ENCODE measurements at regions not wholly inside any gene's neighbourhood (a gene's known extent, or its start where the extent isn't known, plus 50 kb on each side); places are given as distances from the start of the nearest gene placed in this dataset.

- TF ChIP-seq MXI1 (conservative IDR thresholded peaks at IDR 0.05; ENCODE audit: poor library complexity, severe bottlenecking) (no peak), POLR2AphosphoS5 (IDR thresholded peaks at IDR 0.05) (no peak), SMC3 (conservative IDR thresholded peaks at IDR 0.05; ENCODE audit: poor library complexity) (no peak), RAD21 (conservative IDR thresholded peaks at IDR 0.05) (no peak), CTCF (IDR thresholded peaks at IDR 0.05; ENCODE audit: poor library complexity, severe bottlenecking) (no peak), EP300 (conservative IDR thresholded peaks at IDR 0.05; ENCODE audit: poor library complexity, severe bottlenecking) (no peak), TAF1 (IDR thresholded peaks at IDR 0.05; ENCODE audit: low read depth) (no peak), EZH2 (IDR thresholded peaks at IDR 0.05; ENCODE audit: borderline replicate concordance, insufficient read depth, low read length, poor library complexity, severe bottlenecking) (no peak)
- TF ChIP-seq, protein P1, sequence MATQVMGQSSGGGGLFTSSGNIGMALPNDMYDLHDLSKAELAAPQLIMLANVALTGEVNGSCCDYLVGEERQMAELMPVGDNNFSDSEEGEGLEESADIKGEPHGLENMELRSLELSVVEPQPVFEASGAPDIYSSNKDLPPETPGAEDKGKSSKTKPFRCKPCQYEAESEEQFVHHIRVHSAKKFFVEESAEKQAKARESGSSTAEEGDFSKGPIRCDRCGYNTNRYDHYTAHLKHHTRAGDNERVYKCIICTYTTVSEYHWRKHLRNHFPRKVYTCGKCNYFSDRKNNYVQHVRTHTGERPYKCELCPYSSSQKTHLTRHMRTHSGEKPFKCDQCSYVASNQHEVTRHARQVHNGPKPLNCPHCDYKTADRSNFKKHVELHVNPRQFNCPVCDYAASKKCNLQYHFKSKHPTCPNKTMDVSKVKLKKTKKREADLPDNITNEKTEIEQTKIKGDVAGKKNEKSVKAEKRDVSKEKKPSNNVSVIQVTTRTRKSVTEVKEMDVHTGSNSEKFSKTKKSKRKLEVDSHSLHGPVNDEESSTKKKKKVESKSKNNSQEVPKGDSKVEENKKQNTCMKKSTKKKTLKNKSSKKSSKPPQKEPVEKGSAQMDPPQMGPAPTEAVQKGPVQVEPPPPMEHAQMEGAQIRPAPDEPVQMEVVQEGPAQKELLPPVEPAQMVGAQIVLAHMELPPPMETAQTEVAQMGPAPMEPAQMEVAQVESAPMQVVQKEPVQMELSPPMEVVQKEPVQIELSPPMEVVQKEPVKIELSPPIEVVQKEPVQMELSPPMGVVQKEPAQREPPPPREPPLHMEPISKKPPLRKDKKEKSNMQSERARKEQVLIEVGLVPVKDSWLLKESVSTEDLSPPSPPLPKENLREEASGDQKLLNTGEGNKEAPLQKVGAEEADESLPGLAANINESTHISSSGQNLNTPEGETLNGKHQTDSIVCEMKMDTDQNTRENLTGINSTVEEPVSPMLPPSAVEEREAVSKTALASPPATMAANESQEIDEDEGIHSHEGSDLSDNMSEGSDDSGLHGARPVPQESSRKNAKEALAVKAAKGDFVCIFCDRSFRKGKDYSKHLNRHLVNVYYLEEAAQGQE (IDR thresholded peaks at IDR 0.05; ENCODE audit: borderline replicate concordance): no peak
- Histone ChIP-seq H3K27me3 (ENCODE audit: insufficient read depth, low read depth, low read length) (no peaks in the 10 kb centered on the region), H3K9ac (ENCODE audit: low read length) (no peak overlapping the region), H3K9me3 (ENCODE audit: low read length) (no peaks in the 10 kb centered on the region), H3F3A (ENCODE audit: insufficient read depth, low read length, poor library complexity, severe bottlenecking) (no peaks in the 10 kb centered on the region), H3K79me2 (replicated peaks; ENCODE audit: insufficient read depth, low read length) (no peaks in the 10 kb centered on the region), H3K9me2 (ENCODE audit: insufficient read depth, low read length) (no peaks in the 10 kb centered on the region), H3K4me3 (ENCODE audit: low read length) (no peak overlapping the region), H3K27ac (ENCODE audit: low read length) (no peak overlapping the region), H3K36me3 (ENCODE audit: insufficient read depth, low read length) (no peaks in the 10 kb centered on the region), H4K20me1 (ENCODE audit: insufficient read depth) (no peaks in the 10 kb centered on the region), H2AFZ (ENCODE audit: low read depth, low read length) (no peak overlapping the region), H3K4me2 (ENCODE audit: low read length) (no peak overlapping the region)
Observed at GRCh38 chr7:118845791-118846190, 621.3 kb downstream of the ANKRD7 start.

DNA sequence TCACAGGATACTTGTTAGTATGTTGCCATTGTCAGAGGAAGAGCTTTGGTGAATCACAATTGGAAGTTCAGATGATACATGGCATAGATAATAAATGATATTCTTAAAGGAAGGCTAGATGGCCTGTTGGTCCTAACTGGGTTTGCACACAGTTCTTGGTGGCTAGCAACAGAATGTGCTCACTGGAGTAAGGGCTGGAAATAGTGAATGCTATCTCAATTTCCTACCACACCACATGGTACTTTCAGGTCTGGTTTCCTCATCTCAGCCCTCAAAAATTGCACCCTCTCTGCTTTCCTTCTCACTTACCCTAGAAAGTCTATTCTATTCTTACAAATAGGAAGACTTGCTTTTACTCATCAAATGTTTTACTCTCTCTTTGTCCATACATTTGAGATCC is 622.5 kb downstream of the ANKRD7 start:
- no peak overlapping the region for H3K4me3 ChIP-seq (ENCODE audit: low read length)

More for the DNA sequence above, 622.5 kb downstream of the ANKRD7 start:
- Histone ChIP-seq H3K27me3 (ENCODE audit: insufficient read depth, low read depth, low read length) (no peaks in the 10 kb centered on the region), H3K9ac (ENCODE audit: low read length) (no peak overlapping the region), H2AFZ (ENCODE audit: low read depth, low read length) (no peak overlapping the region), H3K79me2 (replicated peaks; ENCODE audit: insufficient read depth, low read length) (no peaks in the 10 kb centered on the region), H3K4me2 (ENCODE audit: low read length) (no peak overlapping the region), H4K20me1 (ENCODE audit: insufficient read depth) (no peaks in the 10 kb centered on the region), H3K9me3 (ENCODE audit: low read length) (no peaks in the 10 kb centered on the region), H3K9me2 (ENCODE audit: insufficient read depth, low read length) (no peaks in the 10 kb centered on the region), H3F3A (ENCODE audit: insufficient read depth, low read length, poor library complexity, severe bottlenecking) (no peaks in the 10 kb centered on the region), H3K27ac (ENCODE audit: low read length) (no peak overlapping the region), H3K36me3 (ENCODE audit: insufficient read depth, low read length) (no peaks in the 10 kb centered on the region)
- TF ChIP-seq POLR2AphosphoS5 (IDR thresholded peaks at IDR 0.05) (no peak), CTCF (IDR thresholded peaks at IDR 0.05; ENCODE audit: poor library complexity, severe bottlenecking) (no peak), TAF1 (IDR thresholded peaks at IDR 0.05; ENCODE audit: low read depth) (no peak), RAD21 (conservative IDR thresholded peaks at IDR 0.05) (no peak), EP300 (conservative IDR thresholded peaks at IDR 0.05; ENCODE audit: poor library complexity, severe bottlenecking) (no peak), EZH2 (IDR thresholded peaks at IDR 0.05; ENCODE audit: borderline replicate concordance, insufficient read depth, low read length, poor library complexity, severe bottlenecking) (no peak), SMC3 (conservative IDR thresholded peaks at IDR 0.05; ENCODE audit: poor library complexity) (no peak), MXI1 (conservative IDR thresholded peaks at IDR 0.05; ENCODE audit: poor library complexity, severe bottlenecking) (no peak)
- TF ChIP-seq, protein P1 (IDR thresholded peaks at IDR 0.05; ENCODE audit: borderline replicate concordance): no peak

Measured in neural cell (in vitro differentiated cells).